ENCODE measurements at regions not wholly inside any gene's neighbourhood (a gene's known extent, or its start where the extent isn't known, plus 50 kb on each side); places are given as distances from the start of the nearest gene placed in this dataset.

GRCh38 chr10:53071505-53072125, 299.0 kb upstream of the MBL2 start:
- no peak overlapping the region for H3K4me3 ChIP-seq (replicated peaks in 1 of 3; ENCODE audit: low read depth in 2 of 3, low read length in 3 of 3)
- no peaks in the 10 kb centered on the region for H3K79me2 ChIP-seq (ENCODE audit: insufficient read depth, low read length)
- no peaks in the 10 kb centered on the region for H3K27me3 ChIP-seq (ENCODE audit: control insufficient read depth in 2 of 2, insufficient read depth in 2 of 2, low read length in 2 of 2)
- no CpG with 5 or more reads among the region's 4 CpGs for WGBS (ENCODE audit: insufficient coverage)
- Mint-ChIP-seq H3K36me3 (no peaks in the 10 kb centered on the region), H3K27me3 (ENCODE audit: low read depth in 3 of 3) (peaks cover 2 to 4% (median 2%) of the 10 kb centered on the region in 3 donors), H3K4me3 (no peak overlapping the region), H3K4me1 (no peaks in the 10 kb centered on the region), H3K9me3 (peaks cover 0 to 6% (median 3%) of the 10 kb centered on the region in 7 donors), H3K27ac (no peak overlapping the region)
- H2AFZ ChIP-seq (ENCODE audit: insufficient read depth, low read depth, low read length, poor library complexity, severe bottlenecking), result no peak overlapping the region
- no peak overlapping the region for H3K9ac ChIP-seq (ENCODE audit: insufficient read depth, low read length, poor library complexity, severe bottlenecking)
- H3K36me3 ChIP-seq (replicated peaks in 1 of 2; ENCODE audit: control insufficient read depth in 1 of 2, insufficient read depth in 2 of 2, low read length in 2 of 2), result no peaks in the 10 kb centered on the region
- no peaks in the 10 kb centered on the region for H3K9me3 ChIP-seq (replicated peaks in 1 of 2; ENCODE audit: control insufficient read depth in 1 of 2, insufficient read depth in 1 of 2, low read length in 2 of 2)
- no peak overlapping the region for H3K27ac ChIP-seq (ENCODE audit: low read depth in 1 of 2, low read length in 2 of 2)
- TF ChIP-seq CTCF (IDR thresholded peaks at IDR 0.05), result no peak
- H4K20me1 ChIP-seq (ENCODE audit: insufficient read depth, low read length), result no peaks in the 10 kb centered on the region
- no peak for DNase-seq
- intact Hi-C loops (cut with micrococcal nuclease), result no loop called here
- no peak overlapping the region for H3K4me2 ChIP-seq (replicated peaks; ENCODE audit: extremely low read depth, low read length, poor library complexity, severe bottlenecking)
- H3K4me1 ChIP-seq (ENCODE audit: control insufficient read depth in 1 of 2, insufficient read depth in 2 of 2, low read length in 2 of 2), result no peaks in the 10 kb centered on the region

GRCh38 chr10:53069013-53069412, 296.4 kb upstream of the MBL2 start:
- Mint-ChIP-seq H3K4me1 (no peaks in the 10 kb centered on the region), H3K4me3 (no peak overlapping the region), H3K27ac (no peak overlapping the region), H3K27me3 (ENCODE audit: low read depth in 3 of 3) (peaks cover 2 to 4% (median 2%) of the 10 kb centered on the region in 3 donors), H3K36me3 (no peaks in the 10 kb centered on the region), H3K9me3 (peaks cover 0 to 3% (median 1%) of the 10 kb centered on the region in 7 donors)
- no peaks in the 10 kb centered on the region for H3K9me3 ChIP-seq (replicated peaks in 1 of 2; ENCODE audit: control insufficient read depth in 1 of 2, insufficient read depth in 1 of 2, low read length in 2 of 2)
- no peak overlapping the region for H3K9ac ChIP-seq (ENCODE audit: insufficient read depth, low read length, poor library complexity, severe bottlenecking)
- no peak for TF ChIP-seq CTCF (IDR thresholded peaks at IDR 0.05)
- H3K79me2 ChIP-seq (ENCODE audit: insufficient read depth, low read length), result no peaks in the 10 kb centered on the region
- no peak overlapping the region for H2AFZ ChIP-seq (ENCODE audit: insufficient read depth, low read depth, low read length, poor library complexity, severe bottlenecking)
- H4K20me1 ChIP-seq (ENCODE audit: insufficient read depth, low read length), result no peaks in the 10 kb centered on the region
- H3K36me3 ChIP-seq (replicated peaks in 1 of 2; ENCODE audit: control insufficient read depth in 1 of 2, insufficient read depth in 2 of 2, low read length in 2 of 2), result no peaks in the 10 kb centered on the region
- H3K4me1 ChIP-seq (ENCODE audit: control insufficient read depth in 1 of 2, insufficient read depth in 2 of 2, low read length in 2 of 2), result no peaks in the 10 kb centered on the region
- H3K4me2 ChIP-seq (replicated peaks; ENCODE audit: extremely low read depth, low read length, poor library complexity, severe bottlenecking), result no peak overlapping the region
- no peaks in the 10 kb centered on the region for H3K27me3 ChIP-seq (ENCODE audit: control insufficient read depth in 2 of 2, insufficient read depth in 2 of 2, low read length in 2 of 2)
- DNase-seq, result no peak
- intact Hi-C loops (cut with micrococcal nuclease), result no loop called here
- no peak overlapping the region for H3K4me3 ChIP-seq (replicated peaks in 1 of 3; ENCODE audit: low read depth in 2 of 3, low read length in 3 of 3)
- H3K27ac ChIP-seq (ENCODE audit: low read depth in 1 of 2, low read length in 2 of 2), result no peak overlapping the region
